NCI-H460 (cell line): ENCODE measurements at regions not wholly inside any gene's neighbourhood (a gene's known extent, or its start where the extent isn't known, plus 50 kb on each side); places are given as distances from the start of the nearest gene placed in this dataset.
"Not testable (repeated sequence)": the region's sequence is repeated elsewhere in the genome, so short reads cannot be mapped to it uniquely, and the experiment has no call there.

ENCODE experiments used
- DNase-seq: peaks from one replicate; pipeline ENCODE4 v3.0.0-alpha.2; 2016; ENCODE audit warnings: low read depth; ENCODE audit errors: extremely low read depth

GRCh38 chr10:8128511-8128910 lies 74.0 kb downstream of the GATA3 start:
- DNase-seq = no peak

- DNase-seq = no peak
Measured at GRCh38 chr10:8129438-8129837, 75.0 kb downstream of the GATA3 start.

GRCh38 chr10:8130973-8131911 lies 76.8 kb downstream of the GATA3 start:
- DNase-seq = no peak

- DNase-seq = no peak
Measured at GRCh38 chr10:8133146-8133545, 78.7 kb downstream of the GATA3 start.

- DNase-seq = no peak
Measured at GRCh38 chr10:8136736-8137135, 82.2 kb downstream of the GATA3 start.

GRCh38 chr10:8137272-8137681 lies 82.8 kb downstream of the GATA3 start:
- DNase-seq = no peak

- no peak for DNase-seq
Measured at GRCh38 chr10:8137726-8138125, 83.2 kb downstream of the GATA3 start.

- no peak for DNase-seq
Measured at GRCh38 chr10:8138471-8138870, 84.0 kb downstream of the GATA3 start.

GRCh38 chr10:8144496-8144895 lies 90.0 kb downstream of the GATA3 start:
- DNase-seq = no peak

GRCh38 chr10:8146650-8147049 lies 92.2 kb downstream of the GATA3 start:
- DNase-seq = no peak

GRCh38 chr10:8149991-8150390 lies 95.5 kb downstream of the GATA3 start:
- no peak for DNase-seq

- no peak for DNase-seq
Measured at GRCh38 chr10:8150401-8150905, 96.0 kb downstream of the GATA3 start.

- DNase-seq = no peak
Measured at GRCh38 chr10:8151086-8151485, 96.6 kb downstream of the GATA3 start.

- DNase-seq = no peak
Measured at GRCh38 chr10:8156918-8157317, 102.4 kb downstream of the GATA3 start.

GRCh38 chr10:8158193-8159071 lies 103.9 kb downstream of the GATA3 start:
- no peak for DNase-seq

- no peak for DNase-seq
Measured at GRCh38 chr10:8159341-8160165, 105.1 kb downstream of the GATA3 start.

GRCh38 chr10:8163824-8164223 lies 109.3 kb downstream of the GATA3 start:
- DNase-seq = no peak

- DNase-seq = not testable (repeated sequence)
Measured at GRCh38 chr10:8164640-8165039, 110.2 kb downstream of the GATA3 start.

GRCh38 chr10:8168836-8169235 lies 114.3 kb downstream of the GATA3 start:
- DNase-seq = no peak

- DNase-seq = no peak
Measured at GRCh38 chr10:8171008-8171407, 116.5 kb downstream of the GATA3 start.
